ENCODE measurements at regions not wholly inside any gene's neighbourhood (a gene's known extent, or its start where the extent isn't known, plus 50 kb on each side); places are given as distances from the start of the nearest gene placed in this dataset.

DNA sequence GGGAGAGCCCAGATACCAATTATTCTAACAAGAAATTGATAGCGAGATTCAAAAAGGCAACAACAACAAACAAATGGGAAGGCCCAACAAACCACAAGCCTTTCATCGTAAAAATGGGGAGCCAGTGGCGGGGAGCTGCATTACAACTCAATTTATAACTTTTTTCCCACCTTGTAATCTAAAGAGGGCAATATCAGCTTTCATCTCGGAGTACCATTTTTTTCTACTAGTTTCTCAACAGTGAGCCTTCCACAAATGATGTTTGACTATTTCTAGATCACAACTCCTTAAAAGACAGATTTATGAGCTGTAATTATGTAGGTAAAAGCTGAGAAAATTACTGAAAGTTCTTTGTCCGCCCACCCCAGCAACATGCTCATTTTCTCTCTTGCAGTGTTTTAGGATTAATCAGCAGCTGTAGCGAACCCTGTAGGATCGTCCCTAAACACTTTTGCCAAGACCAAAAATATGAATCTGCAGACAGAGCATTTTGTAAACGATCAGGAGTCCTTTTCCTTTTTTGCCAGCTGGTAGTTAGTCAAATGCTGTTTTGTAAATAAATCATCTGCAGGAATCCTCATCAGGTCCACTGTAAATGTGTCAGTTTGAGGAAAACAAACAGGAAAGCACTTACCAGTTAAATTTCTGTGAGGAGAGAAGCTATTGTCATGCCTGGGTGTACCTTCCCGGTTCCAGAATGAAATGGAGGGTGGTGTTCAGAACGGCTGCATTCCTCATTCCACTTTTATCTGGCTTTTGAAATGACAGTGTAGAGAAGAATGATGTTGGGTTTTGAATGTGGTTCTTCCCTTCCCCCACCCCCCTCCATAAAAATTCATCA is 53.2 kb downstream of the EEF1B2 start:
- Histone ChIP-seq H3K79me2 (ENCODE audit: low read depth) (no peaks in the 10 kb centered on the region), H4K20me1 (ENCODE audit: low read depth) (no peaks in the 10 kb centered on the region), H3K9ac (no peak overlapping the region), H3F3A (ENCODE audit: low read depth) (peaks cover 45% of the 10 kb centered on the region), H3K36me3 (no peaks in the 10 kb centered on the region), H3K9me3 (ENCODE audit: low read depth) (no peaks in the 10 kb centered on the region), H3K27me3 (no peaks in the 10 kb centered on the region), H2AFZ (replicated peaks) (peak overlapping the region; percentile 95), H3K27ac (peak overlapping the region; percentile 90), H3K4me2 (peak overlapping the region; percentile 70), H3K4me3 (peak overlapping the region; percentile 21), H3K4me1 (peaks cover 58% of the 10 kb centered on the region)
- Mint-ChIP-seq H3K9me3 (peaks cover 2% of the 10 kb centered on the region), H3K4me3 (peak overlapping the region; percentile 68), H3K27ac (peak overlapping the region; percentile 94), H3K27me3 (ENCODE audit: insufficient read depth, low read depth) (no peaks in the 10 kb centered on the region), H3K36me3 (no peaks in the 10 kb centered on the region), H3K4me1 (peaks cover 39% of the 10 kb centered on the region)
- no peak for DNase-seq (ENCODE audit: low spot score)
- TF ChIP-seq CTCF (IDR thresholded peaks at IDR 0.05) (peak; percentile 9), EZH2 (IDR thresholded peaks at IDR 0.05) (no peak)

GRCh38 chr2:206213514-206213845 is 53.8 kb downstream of the EEF1B2 start:
- peaks cover 2% of the 10 kb centered on the region for H3K9me3 Mint-ChIP-seq
- H3K9me3 ChIP-seq (ENCODE audit: low read depth): no peaks in the 10 kb centered on the region
- TF ChIP-seq EZH2phosphoT487 (IDR thresholded peaks at IDR 0.05) (no peak), EZH2 (IDR thresholded peaks at IDR 0.05) (no peak), CTCF (IDR thresholded peaks at IDR 0.05) (no peak)
- H3K4me3 Mint-ChIP-seq: peak overlapping the region; percentile 68
- H3F3A ChIP-seq (ENCODE audit: low read depth): peaks cover 51% of the 10 kb centered on the region
- H3K27me3 Mint-ChIP-seq (ENCODE audit: insufficient read depth, low read depth): no peaks in the 10 kb centered on the region
- no peaks in the 10 kb centered on the region for H4K20me1 ChIP-seq (ENCODE audit: low read depth)
- H3K4me1 ChIP-seq: peaks cover 64% of the 10 kb centered on the region
- H3K36me3 Mint-ChIP-seq: no peaks in the 10 kb centered on the region
- H3K4me3 ChIP-seq: peak overlapping the region; percentile 21
- H3K4me1 Mint-ChIP-seq: peaks cover 44% of the 10 kb centered on the region
- H3K27ac ChIP-seq: peak overlapping the region; percentile 17
- H3K79me2 ChIP-seq (ENCODE audit: low read depth): no peaks in the 10 kb centered on the region
- no peak for DNase-seq (ENCODE audit: low spot score)
- peak overlapping the region; percentile 95 for H2AFZ ChIP-seq (replicated peaks)
- no peaks in the 10 kb centered on the region for H3K27me3 ChIP-seq
- H3K4me2 ChIP-seq: peak overlapping the region; percentile 70
- H3K9ac ChIP-seq: no peak overlapping the region
- H3K36me3 ChIP-seq: no peaks in the 10 kb centered on the region
- peak overlapping the region; percentile 94 for H3K27ac Mint-ChIP-seq

GRCh38 chr2:206217166-206217565 is 57.3 kb upstream of the ZDBF2 start:
- H3K9me3 ChIP-seq (ENCODE audit: low read depth): no peaks in the 10 kb centered on the region
- Mint-ChIP-seq H3K9me3 (peaks cover 11% of the 10 kb centered on the region), H3K4me3 (peak overlapping the region; percentile 14), H3K27ac (peak overlapping the region; percentile 73), H3K4me1 (peaks cover 45% of the 10 kb centered on the region), H3K27me3 (ENCODE audit: insufficient read depth, low read depth) (no peaks in the 10 kb centered on the region), H3K36me3 (no peaks in the 10 kb centered on the region)
- H4K20me1 ChIP-seq (ENCODE audit: low read depth): no peaks in the 10 kb centered on the region
- no peaks in the 10 kb centered on the region for H3K79me2 ChIP-seq (ENCODE audit: low read depth)
- no peak overlapping the region for H3K9ac ChIP-seq
- H3K27ac ChIP-seq: peak overlapping the region; percentile 91
- H3K36me3 ChIP-seq: no peaks in the 10 kb centered on the region
- peak overlapping the region; percentile 68 for H3K4me2 ChIP-seq
- H3K4me3 ChIP-seq: peak overlapping the region; percentile 9
- peak; percentile 81 for DNase-seq (ENCODE audit: low spot score)
- H3K4me1 ChIP-seq: peaks cover 55% of the 10 kb centered on the region
- no peak for TF ChIP-seq CTCF (IDR thresholded peaks at IDR 0.05)
- TF ChIP-seq EZH2 (IDR thresholded peaks at IDR 0.05): no peak
- no peak for TF ChIP-seq EZH2phosphoT487 (IDR thresholded peaks at IDR 0.05)
- H3K27me3 ChIP-seq: no peaks in the 10 kb centered on the region
- peak overlapping the region; percentile 91 for H2AFZ ChIP-seq (replicated peaks)
- H3F3A ChIP-seq (ENCODE audit: low read depth): peaks cover 51% of the 10 kb centered on the region
